Epithelial cell of prostate (primary cell): ENCODE measurements at regions not wholly inside any gene's neighbourhood (a gene's known extent, or its start where the extent isn't known, plus 50 kb on each side); places are given as distances from the start of the nearest gene placed in this dataset.

Source experiments
- DNase-seq: peaks from one replicate; pipeline ENCODE4 v3.0.0-alpha.2; 2011; ENCODE audit warnings: low read depth, low spot score
- H3K27ac ChIP-seq: fragments of 450-650 bp; 2 replicates; pipeline ENCODE4 v1.5.1; 2017; ENCODE audit warnings: mild to moderate bottlenecking

DNA sequence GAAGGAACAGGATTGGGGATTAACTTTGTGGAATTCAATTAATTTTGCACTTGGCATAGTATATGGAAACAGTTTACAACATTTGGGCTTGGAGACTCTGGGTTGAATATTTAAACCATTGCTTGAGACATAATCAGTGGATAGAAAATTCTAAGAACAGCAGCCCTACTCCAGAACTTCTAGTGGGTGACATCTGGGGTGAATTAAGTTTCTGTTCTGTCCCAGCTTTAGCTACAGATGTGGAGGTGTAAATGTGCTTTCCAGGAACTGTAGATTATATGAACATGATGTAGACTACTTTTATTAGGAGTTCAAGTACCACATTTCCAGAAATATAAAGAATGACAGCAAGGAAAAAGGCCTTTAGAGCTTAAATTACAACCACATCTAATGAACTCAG is 51.9 kb upstream of the SKAP2 start:
- H3K27ac ChIP-seq: no peak overlapping the region
- DNase-seq: no peak
